HepG2 (cell line): ENCODE measurements at regions not wholly inside any gene's neighbourhood (a gene's known extent, or its start where the extent isn't known, plus 50 kb on each side); places are given as distances from the start of the nearest gene placed in this dataset.

Source experiments
- ATAC-seq: fragments of 200-7000 bp; cut with Tn5 transposase; 3 replicates; pipeline ENCODE4 v1.9.1; 2020; ENCODE audit warnings: mild to moderate bottlenecking, moderate library complexity
- BruUV-seq: library from RNA; stranded (reverse); fragments of 400-500 nt; replicated peaks from 2 replicates; lab custom pipeline; 2021; lab: Mats Ljungman, UMichigan
- CTCF ChIA-PET: fragments of 300-600 bp; formaldehyde crosslinking; extraction: SDS; loops from one replicate; lab custom pipeline; 2021; ENCODE audit warnings: low total read pairs, inconsistent platforms, low intra/inter-chr PET ratio; lab: Yijun Ruan, JAX
- POLR2A ChIA-PET: fragments of 350-600 bp; sonication (Branson Sonifier 250); formaldehyde crosslinking; loops from one replicate; lab custom pipeline; 2020; ENCODE audit warnings: antibody characterized with exemption, inconsistent platforms; lab: Yijun Ruan, JAX
- DNase-seq: peaks from one replicate; pipeline ENCODE4 v3.0.0-alpha.2; 2015; ENCODE audit warnings: low spot score
- FAIRE-seq: peaks from 3 replicates; lab custom pipeline; 2011; peaks lifted over from hg19 to GRCh38; lab: Jason Lieb, UNC
- H2AFZ ChIP-seq: one replicate; pipeline ENCODE4 v1.6.1; 2011; ENCODE audit warnings: low read length, inconsistent platforms
- H3K27ac ChIP-seq: fragments of 300-600 bp; 3 replicates; pipeline ENCODE4 v1.8.0; 2011; ENCODE audit warnings: mixed run types, mild to moderate bottlenecking, mixed read lengths, low read length, inconsistent platforms; ENCODE audit not compliant: insufficient read depth; ENCODE audit errors: extremely low read length
- H3K27me3 ChIP-seq, 2 experiments: fragments of 200-600 bp in 1 of 2; 2 replicates in 1 of 2; 3 replicates in 1 of 2; pipeline versions ENCODE4 v1.6.0 to v1.8.0; 2011; ENCODE audit warnings: low read length in 2 of 2, mild to moderate bottlenecking in 2 of 2, moderate library complexity in 2 of 2, inconsistent platforms in 1 of 2; ENCODE audit not compliant: insufficient read depth in 2 of 2, control insufficient read depth in 1 of 2
- H3K36me3 ChIP-seq, 2 experiments: fragments of 200-600 bp in 1 of 2; replicated peaks in 1 of 2; 2 replicates in 1 of 2; 3 replicates in 1 of 2; pipeline versions ENCODE4 v1.5.1 to v1.8.0; 2011; ENCODE audit warnings: low read length in 2 of 2, inconsistent platforms in 1 of 2; ENCODE audit not compliant: insufficient read depth in 2 of 2, control insufficient read depth in 1 of 2
- H3K4me1 ChIP-seq: 2 replicates; pipeline ENCODE4 v1.5.1; 2012; ENCODE audit warnings: low read length, inconsistent platforms; ENCODE audit not compliant: insufficient read depth
- H3K4me2 ChIP-seq: 2 replicates; pipeline ENCODE4 v1.6.0; 2011; ENCODE audit warnings: low read depth, low read length, inconsistent platforms
- H3K4me3 ChIP-seq, 3 experiments: fragments of 200-600 bp in 1 of 3; sonication (generic), shearing (Covaris generic) in 1 of 3; replicated peaks in 1 of 3; 2 replicates each; pipeline ENCODE4 v1.5.1; 2011 to 2016; ENCODE audit warnings: low read length in 3 of 3, inconsistent platforms in 2 of 3, low read depth in 2 of 3, mild to moderate bottlenecking in 2 of 3, control low read depth in 1 of 3, mixed read lengths in 1 of 3; ENCODE audit not compliant: insufficient read depth in 1 of 3
- H3K79me2 ChIP-seq: one replicate; pipeline ENCODE4 v1.6.1; 2011; ENCODE audit warnings: low read length, inconsistent platforms; ENCODE audit not compliant: insufficient read depth
- H3K9ac ChIP-seq: 2 replicates; pipeline ENCODE4 v1.6.0; 2011; ENCODE audit warnings: mild to moderate bottlenecking, low read depth, low read length, inconsistent platforms; ENCODE audit not compliant: insufficient read depth
- H3K9me3 ChIP-seq: 2 replicates; pipeline ENCODE4 v1.5.1; 2012; ENCODE audit warnings: mild to moderate bottlenecking, low read length
- H4K20me1 ChIP-seq: 2 replicates; pipeline ENCODE4 v1.6.0; 2011; ENCODE audit warnings: inconsistent platforms, mild to moderate bottlenecking, low read length, moderate library complexity; ENCODE audit not compliant: insufficient read depth
- MAFF ChIP-seq: IDR thresholded peaks from 2 replicates; pipeline ENCODE4 v1.6.1; 2011; ENCODE audit warnings: low read depth, low read length, improper control_type of control experiment
- MAFK ChIP-seq, 2 experiments: IDR thresholded peaks in 1 of 2; conservative IDR thresholded peaks in 1 of 2; 2 replicates each; pipeline ENCODE4 v1.6.1; 2011; ENCODE audit warnings: improper control_type of control experiment in 2 of 2, low read length in 2 of 2
- NFE2L1 ChIP-seq: sonication (generic); formaldehyde crosslinking; IDR thresholded peaks from 2 replicates; pipeline ENCODE4 v1.4.0; 2020; ENCODE audit warnings: missing genetic modification reagents, mild to moderate bottlenecking, borderline replicate concordance
- RBFOX2 ChIP-seq: fragments of 200-400 bp; formaldehyde crosslinking; IDR thresholded peaks from 2 replicates; pipeline ENCODE4 v1.6.1; 2017; ENCODE audit warnings: low read depth, mild to moderate bottlenecking, low read length
- ZBTB1 ChIP-seq: sonication (generic); formaldehyde crosslinking; IDR thresholded peaks from 2 replicates; pipeline ENCODE4 v1.4.0; 2020; ENCODE audit warnings: missing genetic modification reagents, borderline replicate concordance
- ZBTB21 ChIP-seq: sonication (generic); formaldehyde crosslinking; IDR thresholded peaks from 2 replicates; pipeline ENCODE4 v1.4.0; 2020; ENCODE audit warnings: missing genetic modification reagents
- ZNF225 ChIP-seq: sonication (generic); formaldehyde crosslinking; IDR thresholded peaks from 2 replicates; pipeline ENCODE4 v1.4.0; 2020; ENCODE audit warnings: mild to moderate bottlenecking, missing genetic modification reagents
- ZNF460 ChIP-seq: sonication (generic); formaldehyde crosslinking; IDR thresholded peaks from 2 replicates; pipeline ENCODE4 v1.5.1; 2020; ENCODE audit warnings: missing genetic modification reagents, mild to moderate bottlenecking, borderline replicate concordance
- ZNF816 ChIP-seq: sonication (generic); formaldehyde crosslinking; IDR thresholded peaks from 2 replicates; pipeline ENCODE4 v1.8.0; 2022; ENCODE audit warnings: missing genetic modification reagents, mild to moderate bottlenecking, borderline replicate concordance
- WGBS: methylation state at CpG from one replicate; pipeline ENCODE4 v1.1.6; 2017; ENCODE audit warnings: low lambda C conversion rate; 5-methylcytosine and 5-hydroxymethylcytosine counted together
- in situ Hi-C: cut with HindIII; loops from 2 replicates; pipeline ENCODE4 v1.10.0; 2017; ENCODE audit warnings: low pct_unique_long_range_greater_than_20kb; ENCODE audit not compliant: extremely low pct_ligation_motif_present
- intact Hi-C: fragments of 100-400 bp; cut with micrococcal nuclease; formaldehyde crosslinking; loops from one replicate; pipeline ENCODE4 v1.10.0; 2022; ENCODE audit not compliant: unreplicated experiment
- TF ChIP-seq, protein P1 (sequence below): sonication (generic); formaldehyde crosslinking; conservative IDR thresholded peaks from 2 replicates; pipeline ENCODE4 v1.4.0; 2020; ENCODE audit warnings: missing genetic modification reagents
- TF ChIP-seq, protein P2 (sequence below): sonication (generic); formaldehyde crosslinking; IDR thresholded peaks from 2 replicates; pipeline ENCODE4 v1.8.0; 2022; ENCODE audit warnings: mild to moderate bottlenecking, missing genetic modification reagents
- TF ChIP-seq, protein P3 (sequence below): sonication (generic); formaldehyde crosslinking; IDR thresholded peaks from 2 replicates; pipeline ENCODE4 v1.9.0; 2022; ENCODE audit warnings: low read depth, missing genetic modification reagents

DNA sequence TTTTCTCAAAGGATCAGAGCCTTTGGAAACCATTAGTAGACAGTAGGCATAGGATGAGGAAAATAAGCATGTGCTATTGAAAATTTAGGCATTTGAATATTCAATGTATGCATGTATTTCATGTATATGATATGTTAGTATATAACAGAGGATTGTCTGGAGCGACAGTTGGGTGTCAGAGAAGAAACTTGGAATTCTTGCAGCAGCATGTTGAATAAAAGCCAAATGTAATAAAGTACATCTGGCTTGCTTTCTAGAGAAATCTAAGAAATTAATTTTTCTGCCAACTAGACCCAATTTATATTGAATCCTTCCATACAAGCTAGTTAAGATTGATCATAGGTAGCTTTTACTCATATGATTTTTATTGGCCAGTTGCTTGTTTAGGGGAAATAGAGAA, 578.8 kb downstream of the CDH11 start:
- Histone ChIP-seq H4K20me1 (no peaks in the 10 kb centered on the region), H3K79me2 (no peaks in the 10 kb centered on the region), H3K9me3 (peaks cover 50% of the 10 kb centered on the region), H3K4me2 (no peak overlapping the region), H3K4me3 (no peak overlapping the region), H3K4me1 (no peaks in the 10 kb centered on the region), H3K36me3 (no peaks in the 10 kb centered on the region), H3K27me3 (no peaks in the 10 kb centered on the region), H3K9ac (no peak overlapping the region), H3K27ac (no peak overlapping the region), H2AFZ (no peak overlapping the region)
- ATAC-seq (no peak), FAIRE-seq (no peak), DNase-seq (no peak)
- 0% methylated on average over 1 of the region's 1 CpG for WGBS
- no TSS peak for BruUV-seq
- TF ChIP-seq, protein P1, sequence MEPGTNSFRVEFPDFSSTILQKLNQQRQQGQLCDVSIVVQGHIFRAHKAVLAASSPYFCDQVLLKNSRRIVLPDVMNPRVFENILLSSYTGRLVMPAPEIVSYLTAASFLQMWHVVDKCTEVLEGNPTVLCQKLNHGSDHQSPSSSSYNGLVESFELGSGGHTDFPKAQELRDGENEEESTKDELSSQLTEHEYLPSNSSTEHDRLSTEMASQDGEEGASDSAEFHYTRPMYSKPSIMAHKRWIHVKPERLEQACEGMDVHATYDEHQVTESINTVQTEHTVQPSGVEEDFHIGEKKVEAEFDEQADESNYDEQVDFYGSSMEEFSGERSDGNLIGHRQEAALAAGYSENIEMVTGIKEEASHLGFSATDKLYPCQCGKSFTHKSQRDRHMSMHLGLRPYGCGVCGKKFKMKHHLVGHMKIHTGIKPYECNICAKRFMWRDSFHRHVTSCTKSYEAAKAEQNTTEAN (CRISPR knock-in tag), result no peak
- TF ChIP-seq, protein P2, sequence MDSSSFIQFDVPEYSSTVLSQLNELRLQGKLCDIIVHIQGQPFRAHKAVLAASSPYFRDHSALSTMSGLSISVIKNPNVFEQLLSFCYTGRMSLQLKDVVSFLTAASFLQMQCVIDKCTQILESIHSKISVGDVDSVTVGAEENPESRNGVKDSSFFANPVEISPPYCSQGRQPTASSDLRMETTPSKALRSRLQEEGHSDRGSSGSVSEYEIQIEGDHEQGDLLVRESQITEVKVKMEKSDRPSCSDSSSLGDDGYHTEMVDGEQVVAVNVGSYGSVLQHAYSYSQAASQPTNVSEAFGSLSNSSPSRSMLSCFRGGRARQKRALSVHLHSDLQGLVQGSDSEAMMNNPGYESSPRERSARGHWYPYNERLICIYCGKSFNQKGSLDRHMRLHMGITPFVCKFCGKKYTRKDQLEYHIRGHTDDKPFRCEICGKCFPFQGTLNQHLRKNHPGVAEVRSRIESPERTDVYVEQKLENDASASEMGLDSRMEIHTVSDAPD (CRISPR knock-in tag), result no peak
- TF ChIP-seq RBFOX2, result no peak
- intact Hi-C loops, result no loop called here
- POLR2A ChIA-PET, result no interaction called here
- CTCF ChIA-PET, result no interaction called here
- in situ Hi-C loops, result no loop called here

DNA sequence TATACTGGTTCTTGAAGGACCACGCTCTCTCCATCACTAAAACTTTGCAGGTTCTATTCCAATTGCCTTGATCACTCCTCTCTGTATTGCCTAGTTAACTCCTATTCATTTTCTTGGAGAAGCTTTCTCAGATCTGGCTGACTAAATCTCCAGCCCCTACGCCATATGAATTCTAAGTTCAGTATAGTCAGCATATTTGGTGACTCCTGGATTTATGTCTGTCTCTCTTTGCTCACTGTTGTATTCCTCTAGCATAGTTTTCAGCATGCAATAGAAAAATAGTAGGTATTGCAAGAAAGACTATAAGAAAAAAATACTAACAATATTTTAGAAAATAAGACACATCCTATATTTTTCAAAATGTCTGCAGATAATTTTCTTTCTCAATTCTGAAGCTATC, 579.7 kb downstream of the CDH11 start:
- H4K20me1 ChIP-seq, result no peaks in the 10 kb centered on the region
- H3K36me3 ChIP-seq, result no peaks in the 10 kb centered on the region
- FAIRE-seq (no peak), DNase-seq (no peak), ATAC-seq (no peak)
- H3K4me2 ChIP-seq, result no peak overlapping the region
- CTCF ChIA-PET, result no interaction called here
- 16% methylated on average over 2 of the region's 2 CpGs for WGBS
- TF ChIP-seq, protein P3, sequence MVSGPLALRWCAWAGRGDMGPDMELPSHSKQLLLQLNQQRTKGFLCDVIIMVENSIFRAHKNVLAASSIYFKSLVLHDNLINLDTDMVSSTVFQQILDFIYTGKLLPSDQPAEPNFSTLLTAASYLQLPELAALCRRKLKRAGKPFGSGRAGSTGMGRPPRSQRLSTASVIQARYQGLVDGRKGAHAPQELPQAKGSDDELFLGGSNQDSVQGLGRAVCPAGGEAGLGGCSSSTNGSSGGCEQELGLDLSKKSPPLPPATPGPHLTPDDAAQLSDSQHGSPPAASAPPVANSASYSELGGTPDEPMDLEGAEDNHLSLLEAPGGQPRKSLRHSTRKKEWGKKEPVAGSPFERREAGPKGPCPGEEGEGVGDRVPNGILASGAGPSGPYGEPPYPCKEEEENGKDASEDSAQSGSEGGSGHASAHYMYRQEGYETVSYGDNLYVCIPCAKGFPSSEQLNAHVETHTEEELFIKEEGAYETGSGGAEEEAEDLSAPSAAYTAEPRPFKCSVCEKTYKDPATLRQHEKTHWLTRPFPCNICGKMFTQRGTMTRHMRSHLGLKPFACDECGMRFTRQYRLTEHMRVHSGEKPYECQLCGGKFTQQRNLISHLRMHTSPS (CRISPR knock-in tag), result no peak
- TF ChIP-seq MAFK (conservative IDR thresholded peaks at IDR 0.05 in 1 of 2, IDR thresholded peaks at IDR 0.05 in 1 of 2; ENCODE audit: low read length in 2 of 2), result peak; percentile 70 to 79; a peak in 3 of 4 replicates
- no peak for TF ChIP-seq ZBTB1 (CRISPR knock-in tag)
- TF ChIP-seq NFE2L1 (CRISPR knock-in tag), result no peak
- TF ChIP-seq MAFF, result peak; percentile 77
- TF ChIP-seq ZNF225 (CRISPR knock-in tag), result no peak
- no peak for TF ChIP-seq ZBTB21 (CRISPR knock-in tag)
- no peak for TF ChIP-seq ZNF816 (CRISPR knock-in tag)
- no peak for TF ChIP-seq ZNF460 (CRISPR knock-in tag)
- no peaks in the 10 kb centered on the region for H3K79me2 ChIP-seq
- H3K27ac ChIP-seq, result no peak overlapping the region
- no peaks in the 10 kb centered on the region for H3K27me3 ChIP-seq
- intact Hi-C loops, result no loop called here
- no peaks in the 10 kb centered on the region for H3K4me1 ChIP-seq
- H3K4me3 ChIP-seq, result no peak overlapping the region
- H3K9me3 ChIP-seq, result peaks cover 55% of the 10 kb centered on the region
- H2AFZ ChIP-seq, result no peak overlapping the region
- H3K9ac ChIP-seq, result no peak overlapping the region
- BruUV-seq, result no TSS peak
- POLR2A ChIA-PET, result no interaction called here
- in situ Hi-C loops, result no loop called here
